IMR-90 (cell line): ENCODE measurements at regions not wholly inside any gene's neighbourhood (a gene's known extent, or its start where the extent isn't known, plus 50 kb on each side); places are given as distances from the start of the nearest gene placed in this dataset.

Experiments used
- POLR2A ChIP-seq: IDR thresholded peaks from 2 replicates; pipeline ENCODE4 v1.6.1; 2012; ENCODE audit warnings: mild to moderate bottlenecking, low read depth, low read length
- RCOR1 ChIP-seq: IDR thresholded peaks from 2 replicates; pipeline ENCODE4 v1.6.1; 2012; ENCODE audit warnings: mild to moderate bottlenecking, low read length, improper control_type of control experiment; ENCODE audit not compliant: insufficient replicate concordance
- TF ChIP-seq, protein P1 (sequence below): conservative IDR thresholded peaks from 2 replicates; pipeline ENCODE4 v1.5.1; 2012; ENCODE audit warnings: mild to moderate bottlenecking, low read depth, low read length, improper control_type of control experiment
- TF ChIP-seq, protein P2 (sequence below): fragments of 150-350 bp; IDR thresholded peaks from 2 replicates; pipeline ENCODE4 v1.6.1; 2017; ENCODE audit warnings: mild to moderate bottlenecking, antibody characterized with exemption, low read length, low read depth

DNA sequence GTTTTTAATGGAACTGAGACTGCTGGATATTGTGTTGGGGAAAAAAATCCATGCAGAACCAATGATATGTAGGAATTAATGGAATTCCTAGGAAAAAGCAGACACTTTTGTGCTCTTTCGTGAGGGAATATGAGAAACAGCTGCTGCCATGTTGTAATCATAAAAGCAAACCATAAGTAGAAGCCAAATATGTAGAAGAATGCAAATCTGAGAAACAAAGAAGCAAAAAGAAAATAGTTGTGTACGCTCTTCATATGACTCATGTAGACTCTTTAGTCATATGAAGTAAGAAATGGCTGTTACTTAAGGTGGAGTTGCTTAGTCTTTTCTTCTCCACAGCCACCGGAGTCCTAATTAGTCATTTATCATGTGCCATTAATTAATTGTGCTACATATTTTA, 298.6 kb upstream of the ZNF717 start:
- TF ChIP-seq, protein P1, sequence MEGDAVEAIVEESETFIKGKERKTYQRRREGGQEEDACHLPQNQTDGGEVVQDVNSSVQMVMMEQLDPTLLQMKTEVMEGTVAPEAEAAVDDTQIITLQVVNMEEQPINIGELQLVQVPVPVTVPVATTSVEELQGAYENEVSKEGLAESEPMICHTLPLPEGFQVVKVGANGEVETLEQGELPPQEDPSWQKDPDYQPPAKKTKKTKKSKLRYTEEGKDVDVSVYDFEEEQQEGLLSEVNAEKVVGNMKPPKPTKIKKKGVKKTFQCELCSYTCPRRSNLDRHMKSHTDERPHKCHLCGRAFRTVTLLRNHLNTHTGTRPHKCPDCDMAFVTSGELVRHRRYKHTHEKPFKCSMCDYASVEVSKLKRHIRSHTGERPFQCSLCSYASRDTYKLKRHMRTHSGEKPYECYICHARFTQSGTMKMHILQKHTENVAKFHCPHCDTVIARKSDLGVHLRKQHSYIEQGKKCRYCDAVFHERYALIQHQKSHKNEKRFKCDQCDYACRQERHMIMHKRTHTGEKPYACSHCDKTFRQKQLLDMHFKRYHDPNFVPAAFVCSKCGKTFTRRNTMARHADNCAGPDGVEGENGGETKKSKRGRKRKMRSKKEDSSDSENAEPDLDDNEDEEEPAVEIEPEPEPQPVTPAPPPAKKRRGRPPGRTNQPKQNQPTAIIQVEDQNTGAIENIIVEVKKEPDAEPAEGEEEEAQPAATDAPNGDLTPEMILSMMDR = no peak
- TF ChIP-seq RCOR1 = no peak
- no peak for TF ChIP-seq POLR2A
- TF ChIP-seq, protein P2, sequence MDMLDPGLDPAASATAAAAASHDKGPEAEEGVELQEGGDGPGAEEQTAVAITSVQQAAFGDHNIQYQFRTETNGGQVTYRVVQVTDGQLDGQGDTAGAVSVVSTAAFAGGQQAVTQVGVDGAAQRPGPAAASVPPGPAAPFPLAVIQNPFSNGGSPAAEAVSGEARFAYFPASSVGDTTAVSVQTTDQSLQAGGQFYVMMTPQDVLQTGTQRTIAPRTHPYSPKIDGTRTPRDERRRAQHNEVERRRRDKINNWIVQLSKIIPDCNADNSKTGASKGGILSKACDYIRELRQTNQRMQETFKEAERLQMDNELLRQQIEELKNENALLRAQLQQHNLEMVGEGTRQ = no peak
